ENCODE measurements at regions not wholly inside any gene's neighbourhood (a gene's known extent, or its start where the extent isn't known, plus 50 kb on each side); places are given as distances from the start of the nearest gene placed in this dataset.

DNA sequence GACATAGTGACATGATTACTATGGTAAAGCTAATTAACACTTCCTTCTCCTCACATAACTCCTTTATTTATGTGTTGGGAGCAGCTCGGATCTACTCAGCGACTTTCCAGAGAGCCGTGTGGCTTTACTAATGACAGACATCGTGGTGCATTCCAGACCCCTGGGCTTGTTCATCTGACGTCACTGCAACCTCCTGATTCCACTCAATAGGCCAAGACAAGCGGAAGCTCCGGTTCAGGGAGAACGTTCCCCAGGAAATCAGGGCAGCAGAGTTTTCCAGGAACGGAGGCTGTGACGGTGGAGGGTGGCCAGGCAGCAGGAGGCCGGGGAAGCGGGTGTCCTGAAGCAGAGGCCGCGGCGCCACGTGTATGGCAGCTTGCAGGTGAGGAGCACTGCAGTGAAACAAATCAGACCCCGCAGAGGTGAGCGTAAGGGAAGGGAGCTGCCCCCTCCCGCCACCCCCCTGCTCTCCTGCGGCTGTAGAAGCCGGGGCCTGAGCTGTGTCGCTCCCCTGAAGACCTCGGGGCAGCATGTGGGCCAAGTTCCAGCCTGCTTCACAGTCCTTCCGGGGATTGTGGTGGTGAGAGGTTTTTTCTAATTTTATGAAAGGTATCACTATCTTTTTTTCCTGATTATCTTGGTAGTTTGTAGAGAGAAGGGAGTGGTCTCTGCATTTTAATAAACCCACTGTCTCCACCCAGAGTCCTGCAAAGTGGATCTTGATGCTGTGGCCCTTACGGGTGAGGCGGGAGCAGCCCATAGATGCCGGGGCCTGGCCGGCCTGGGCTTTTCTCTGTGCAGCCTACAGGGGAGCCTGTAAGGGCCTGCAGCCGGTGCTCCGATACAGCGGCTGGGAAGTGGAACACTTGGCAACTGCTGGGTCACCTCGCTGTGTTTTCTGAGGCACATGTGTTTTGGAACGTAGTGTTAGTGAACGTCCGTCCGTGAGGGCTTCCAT, 220.4 kb upstream of the IRX4 start:
- no peak for TF ChIP-seq POLR2A (IDR thresholded peaks at IDR 0.05)
- TF ChIP-seq, protein P1, sequence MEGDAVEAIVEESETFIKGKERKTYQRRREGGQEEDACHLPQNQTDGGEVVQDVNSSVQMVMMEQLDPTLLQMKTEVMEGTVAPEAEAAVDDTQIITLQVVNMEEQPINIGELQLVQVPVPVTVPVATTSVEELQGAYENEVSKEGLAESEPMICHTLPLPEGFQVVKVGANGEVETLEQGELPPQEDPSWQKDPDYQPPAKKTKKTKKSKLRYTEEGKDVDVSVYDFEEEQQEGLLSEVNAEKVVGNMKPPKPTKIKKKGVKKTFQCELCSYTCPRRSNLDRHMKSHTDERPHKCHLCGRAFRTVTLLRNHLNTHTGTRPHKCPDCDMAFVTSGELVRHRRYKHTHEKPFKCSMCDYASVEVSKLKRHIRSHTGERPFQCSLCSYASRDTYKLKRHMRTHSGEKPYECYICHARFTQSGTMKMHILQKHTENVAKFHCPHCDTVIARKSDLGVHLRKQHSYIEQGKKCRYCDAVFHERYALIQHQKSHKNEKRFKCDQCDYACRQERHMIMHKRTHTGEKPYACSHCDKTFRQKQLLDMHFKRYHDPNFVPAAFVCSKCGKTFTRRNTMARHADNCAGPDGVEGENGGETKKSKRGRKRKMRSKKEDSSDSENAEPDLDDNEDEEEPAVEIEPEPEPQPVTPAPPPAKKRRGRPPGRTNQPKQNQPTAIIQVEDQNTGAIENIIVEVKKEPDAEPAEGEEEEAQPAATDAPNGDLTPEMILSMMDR (IDR thresholded peaks at IDR 0.05) = no peak
- H3K4me3 ChIP-seq (ENCODE audit: low read depth, poor library complexity, severe bottlenecking) = no peak overlapping the region
- DNase-seq (ENCODE audit: low spot score in 2 of 2) = no peak
- intact Hi-C loops (cut with DNase I; ENCODE audit: low total_unique reads) = no loop called here
- WGBS, 2 donors = 85 to 86% methylated on average over 35 to 36 of the region's 36 CpGs

DNA sequence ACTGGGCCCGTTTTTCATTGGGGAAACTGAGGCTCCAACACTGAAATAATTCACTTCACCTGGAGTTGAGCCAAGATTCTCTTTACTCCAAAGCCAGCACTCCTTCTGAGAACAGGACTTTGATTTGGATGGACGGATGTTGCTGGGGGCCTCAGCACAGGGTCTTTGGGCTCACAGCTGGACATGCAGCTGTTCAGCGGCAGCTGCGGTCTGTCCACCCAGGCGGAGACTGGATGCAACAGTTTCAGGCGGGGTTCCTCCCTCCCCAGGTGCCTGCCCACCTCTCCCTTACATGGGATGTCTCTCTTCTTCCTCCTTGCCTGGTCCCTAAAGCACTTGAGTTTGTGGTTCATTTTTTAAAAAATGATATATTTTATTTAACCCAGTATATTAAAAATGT, 219.0 kb upstream of the IRX4 start:
- TF ChIP-seq, protein P1 (IDR thresholded peaks at IDR 0.05) = no peak
- no peak for TF ChIP-seq POLR2A (IDR thresholded peaks at IDR 0.05)
- peak in 1 of 2 donors; percentile 70 for DNase-seq (ENCODE audit: low spot score in 2 of 2)
- intact Hi-C loops (cut with DNase I; ENCODE audit: low total_unique reads) = no loop called here
- 88% methylated on average over 6 of the region's 6 CpGs for WGBS, 2 donors
- H3K4me3 ChIP-seq (ENCODE audit: low read depth, poor library complexity, severe bottlenecking) = no peak overlapping the region

DNA sequence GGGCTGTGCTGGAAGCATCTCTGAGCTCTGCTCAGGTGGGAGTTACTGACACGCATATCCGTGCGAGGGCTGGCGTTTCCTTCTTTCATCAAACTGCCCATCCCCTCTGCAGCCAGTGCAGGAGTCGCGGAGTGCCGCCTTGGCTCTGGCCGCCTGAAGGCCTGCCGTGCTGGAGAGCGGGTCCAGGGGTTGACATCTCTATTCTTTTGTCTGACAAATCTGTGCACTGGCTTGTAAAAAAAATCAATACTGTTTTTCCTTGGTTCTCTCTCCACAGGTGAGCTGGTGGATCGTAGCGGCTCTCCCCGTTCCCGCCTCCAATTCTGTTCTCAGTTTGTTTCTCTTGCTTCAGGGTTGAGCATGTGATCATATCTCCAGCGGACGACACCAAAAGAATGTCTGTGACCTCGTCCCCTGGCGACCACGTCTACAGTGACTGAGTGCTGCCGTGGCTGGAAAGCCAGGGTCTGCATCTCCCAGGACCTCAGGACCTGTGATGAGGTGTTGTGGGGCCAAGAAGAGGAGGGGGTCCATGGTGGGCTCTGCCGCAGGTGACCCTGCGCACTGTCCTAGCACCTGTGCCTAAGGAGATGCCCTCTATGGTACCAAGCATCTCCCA, 214.3 kb upstream of the IRX4 start:
- 84 to 86% methylated on average over 22 of the region's 22 CpGs for WGBS, 2 donors
- TF ChIP-seq, protein P1 (IDR thresholded peaks at IDR 0.05) = no peak
- no peak for TF ChIP-seq POLR2A (IDR thresholded peaks at IDR 0.05)
- H3K4me3 ChIP-seq (ENCODE audit: low read depth, poor library complexity, severe bottlenecking) = no peak overlapping the region
- intact Hi-C loops (cut with DNase I; ENCODE audit: low total_unique reads) = no loop called here
- DNase-seq (ENCODE audit: low spot score in 2 of 2) = peak in 1 of 2 donors; percentile 71

DNA sequence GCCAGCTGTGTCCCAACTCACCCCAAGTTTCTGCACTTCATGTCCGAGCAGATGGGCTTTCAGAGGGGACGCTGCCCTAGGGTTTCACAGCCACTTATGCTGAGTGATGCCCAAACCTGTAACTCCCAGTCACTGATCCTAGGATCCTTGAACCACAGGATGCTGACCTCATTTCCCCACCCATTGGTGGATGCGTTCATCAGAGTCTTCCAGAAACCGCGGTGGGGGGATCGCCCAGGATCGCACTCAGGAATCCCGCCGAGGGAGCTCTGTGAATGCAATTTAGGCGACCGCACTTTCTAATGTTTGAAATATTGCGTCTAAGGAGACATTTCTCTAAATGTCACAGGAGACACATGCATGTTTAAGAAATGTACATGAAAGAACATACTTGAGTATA, 212.3 kb upstream of the IRX4 start:
- H3K4me3 ChIP-seq (ENCODE audit: low read depth, poor library complexity, severe bottlenecking) = no peak overlapping the region
- peak in 1 of 2 donors; percentile 79 for DNase-seq (ENCODE audit: low spot score in 2 of 2)
- TF ChIP-seq, protein P1 (IDR thresholded peaks at IDR 0.05) = no peak
- no peak for TF ChIP-seq POLR2A (IDR thresholded peaks at IDR 0.05)
- 94 to 97% methylated on average over 12 of the region's 12 CpGs for WGBS, 2 donors
- intact Hi-C loops (cut with DNase I; ENCODE audit: low total_unique reads) = no loop called here

DNA sequence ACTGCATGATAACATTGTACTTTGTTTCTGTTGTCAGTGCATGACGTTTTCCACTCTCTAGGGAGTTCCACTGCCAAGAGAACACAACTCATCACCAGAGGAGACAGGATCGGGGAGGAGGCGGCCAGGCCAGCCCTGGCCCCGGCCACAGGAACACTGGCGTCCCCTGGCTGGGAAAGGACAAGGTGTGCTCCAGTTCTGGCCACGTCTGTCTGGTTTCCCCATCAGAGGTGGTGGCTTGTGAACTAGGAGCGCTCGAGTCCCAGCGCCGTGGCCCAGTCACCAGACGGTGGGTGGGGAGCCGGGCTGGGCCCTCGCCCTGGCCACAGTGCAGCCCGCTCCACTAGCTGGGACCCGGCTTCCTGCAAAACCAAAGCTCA, 211.9 kb upstream of the IRX4 start:
- H3K4me3 ChIP-seq (ENCODE audit: low read depth, poor library complexity, severe bottlenecking) = no peak overlapping the region
- TF ChIP-seq, protein P1 (IDR thresholded peaks at IDR 0.05) = no peak
- TF ChIP-seq POLR2A (IDR thresholded peaks at IDR 0.05) = no peak
- peak in 1 of 2 donors; percentile 66 for DNase-seq (ENCODE audit: low spot score in 2 of 2)
- intact Hi-C loops (cut with DNase I; ENCODE audit: low total_unique reads) = no loop called here
- WGBS, 2 donors = 58 to 86% methylated on average over 10 to 15 of the region's 15 CpGs

All from lower leg skin (tissue), 4 donors.